Posterior cingulate gyrus (tissue), 11 donors: ENCODE measurements at regions not wholly inside any gene's neighbourhood (a gene's known extent, or its start where the extent isn't known, plus 50 kb on each side); places are given as distances from the start of the nearest gene placed in this dataset.

ENCODE experiments used
- DNase-seq, 10 donors: peaks; one replicate each; pipeline versions ENCODE4 v3.0.0 to v3.0.0-alpha.2; 2020 to 2021; ENCODE audit warnings: mixed read lengths in 3 of 10
- intact Hi-C: fragments of 100-400 bp; cut with DNase I; formaldehyde crosslinking; loops from one replicate; pipeline ENCODE4 v1.15.1; 2023

DNA sequence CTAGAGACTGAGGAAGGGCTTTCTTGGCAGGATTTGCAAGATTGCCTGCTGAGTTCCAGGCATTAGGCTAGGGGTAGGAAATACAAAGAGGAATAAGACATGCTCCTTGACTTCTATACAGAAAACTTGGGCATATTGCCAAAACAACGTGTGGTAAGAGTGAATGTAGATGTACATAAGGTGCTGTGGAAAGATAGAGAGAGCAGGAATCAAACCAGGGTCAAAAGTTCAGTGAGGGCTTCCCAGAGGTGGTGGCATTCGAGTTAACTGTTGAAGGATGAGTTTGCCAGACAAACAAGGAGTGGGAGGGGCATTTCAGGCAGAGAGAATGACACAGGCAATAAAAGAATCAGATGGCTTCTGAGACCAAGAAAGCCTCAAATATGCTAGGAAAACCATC is 187.9 kb downstream of the KDR start:
- no peak for DNase-seq
- intact Hi-C loops, result no loop called here

DNA sequence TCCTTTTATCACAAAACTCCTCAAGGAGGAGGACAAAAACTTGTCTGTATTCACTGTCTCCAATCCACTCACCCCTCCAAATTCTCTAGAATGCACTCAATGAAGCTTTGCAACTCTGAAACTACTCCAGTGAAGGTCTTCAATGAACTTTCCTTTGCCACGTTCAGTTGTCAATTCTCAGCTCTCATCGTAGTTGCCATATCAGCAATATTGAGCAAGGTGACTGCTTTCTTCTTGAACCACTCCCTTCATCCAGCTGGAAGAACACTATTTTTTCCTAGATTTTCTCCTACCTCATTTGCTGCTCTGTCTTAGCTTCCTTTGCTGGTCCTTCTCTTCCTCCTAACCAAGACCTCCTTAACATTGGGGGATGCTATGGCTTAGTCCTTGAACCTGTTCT is 191.8 kb downstream of the KDR start:
- intact Hi-C loops, result no loop called here
- DNase-seq, result no peak

DNA sequence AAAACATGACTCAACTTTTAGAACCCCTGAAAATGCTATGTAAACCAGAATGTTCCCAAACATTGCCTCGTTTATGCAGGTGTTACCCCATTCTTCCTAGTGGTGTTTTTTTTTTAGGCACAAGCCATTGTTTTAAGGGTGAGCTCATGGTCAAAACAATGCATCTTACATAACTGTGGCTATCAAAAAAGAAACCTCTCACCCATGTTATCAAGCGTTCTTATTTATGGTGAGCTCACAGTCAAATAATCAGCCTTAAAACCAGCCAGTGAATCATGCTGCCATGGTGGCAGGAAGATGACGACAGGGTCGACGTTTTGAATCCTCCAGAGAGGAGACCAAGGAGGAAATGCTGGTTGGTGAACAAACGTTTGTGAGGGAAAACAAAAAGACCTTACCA is 195.2 kb downstream of the KDR start:
- intact Hi-C loops, result no loop called here
- DNase-seq, result no peak

DNA sequence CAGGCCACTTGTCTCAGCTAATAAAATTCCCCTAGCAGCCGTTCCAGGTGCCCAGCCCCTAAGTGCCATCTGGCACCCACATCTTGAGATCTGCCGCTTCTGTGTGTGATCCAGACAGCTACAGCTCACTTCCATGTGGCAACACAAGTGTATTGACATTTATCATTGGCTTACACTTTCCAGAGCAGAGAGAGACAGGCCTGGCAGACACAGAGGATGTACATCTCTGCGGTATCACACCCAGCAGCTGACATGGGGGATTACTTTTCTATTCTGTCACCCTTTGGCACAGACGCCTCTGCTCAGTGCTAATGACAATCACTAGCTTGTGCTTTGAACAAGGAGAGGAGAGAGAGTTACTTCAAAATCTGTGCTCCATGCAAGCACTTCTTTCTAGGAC is 195.9 kb downstream of the KDR start:
- DNase-seq, result peak in 1 of 10 donors; percentile 70
- intact Hi-C loops, result no loop called here

DNA sequence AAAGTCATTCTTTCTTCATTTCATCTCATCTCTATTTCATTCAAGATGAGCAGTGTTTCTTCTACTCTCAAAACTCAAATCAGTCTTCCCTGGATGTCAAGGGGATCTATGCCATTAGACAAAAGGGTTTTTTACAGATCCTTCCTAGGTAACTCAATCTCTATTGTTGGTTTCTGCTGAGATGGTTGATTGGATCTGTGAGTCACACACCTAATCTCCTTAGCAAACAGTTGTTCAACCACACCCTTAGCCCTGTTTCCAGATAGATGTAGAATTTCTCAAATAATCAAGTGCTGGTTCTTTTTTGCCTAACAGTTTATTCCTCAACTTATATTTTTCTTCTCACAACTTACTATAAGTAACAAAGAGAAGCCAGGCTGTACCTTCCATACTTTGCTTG is 200.5 kb downstream of the KDR start:
- intact Hi-C loops, result no loop called here
- no peak for DNase-seq

DNA sequence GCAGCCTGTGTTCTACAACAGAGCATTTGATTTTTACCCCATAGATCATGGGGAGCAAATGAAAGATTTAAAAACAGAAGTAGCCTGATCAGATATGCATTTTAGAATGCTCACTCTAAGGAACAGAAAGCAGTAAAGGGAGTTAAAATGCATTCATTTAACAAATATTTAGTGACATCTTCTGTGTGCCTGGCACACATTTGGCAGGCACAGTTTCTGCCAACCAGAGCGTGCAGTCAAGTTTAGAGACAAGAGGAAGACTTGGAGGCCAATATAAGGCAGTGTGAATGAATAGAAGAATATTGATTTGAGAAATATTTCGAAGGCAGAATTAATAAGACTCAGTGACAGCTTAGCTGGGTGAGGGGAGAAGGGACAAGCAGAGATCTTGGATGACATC is 210.1 kb downstream of the KDR start:
- intact Hi-C loops, result no loop called here

DNA sequence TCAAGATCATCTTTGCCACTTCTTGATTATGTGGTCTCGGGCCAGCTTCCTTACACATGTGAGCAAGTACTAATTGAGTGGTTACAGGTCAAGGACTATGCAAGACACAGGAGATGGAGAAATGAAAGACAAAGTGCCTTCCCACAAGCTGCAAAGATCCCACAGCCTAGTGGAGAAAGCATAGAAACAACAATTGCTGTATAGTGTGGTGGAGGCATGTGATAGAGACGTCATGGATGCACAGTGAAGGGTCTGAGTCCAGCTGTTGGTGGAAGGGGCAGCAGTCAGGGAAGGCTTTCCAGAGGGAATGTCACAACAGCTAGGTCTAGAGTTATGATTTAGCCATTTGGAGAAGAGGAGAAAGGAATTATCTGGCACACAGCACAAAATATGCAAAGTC is 210.6 kb downstream of the KDR start:
- DNase-seq, result no peak
- intact Hi-C loops, result no loop called here

More for the DNA sequence above, 210.1 kb downstream of the KDR start:
- no peak for DNase-seq

DNA sequence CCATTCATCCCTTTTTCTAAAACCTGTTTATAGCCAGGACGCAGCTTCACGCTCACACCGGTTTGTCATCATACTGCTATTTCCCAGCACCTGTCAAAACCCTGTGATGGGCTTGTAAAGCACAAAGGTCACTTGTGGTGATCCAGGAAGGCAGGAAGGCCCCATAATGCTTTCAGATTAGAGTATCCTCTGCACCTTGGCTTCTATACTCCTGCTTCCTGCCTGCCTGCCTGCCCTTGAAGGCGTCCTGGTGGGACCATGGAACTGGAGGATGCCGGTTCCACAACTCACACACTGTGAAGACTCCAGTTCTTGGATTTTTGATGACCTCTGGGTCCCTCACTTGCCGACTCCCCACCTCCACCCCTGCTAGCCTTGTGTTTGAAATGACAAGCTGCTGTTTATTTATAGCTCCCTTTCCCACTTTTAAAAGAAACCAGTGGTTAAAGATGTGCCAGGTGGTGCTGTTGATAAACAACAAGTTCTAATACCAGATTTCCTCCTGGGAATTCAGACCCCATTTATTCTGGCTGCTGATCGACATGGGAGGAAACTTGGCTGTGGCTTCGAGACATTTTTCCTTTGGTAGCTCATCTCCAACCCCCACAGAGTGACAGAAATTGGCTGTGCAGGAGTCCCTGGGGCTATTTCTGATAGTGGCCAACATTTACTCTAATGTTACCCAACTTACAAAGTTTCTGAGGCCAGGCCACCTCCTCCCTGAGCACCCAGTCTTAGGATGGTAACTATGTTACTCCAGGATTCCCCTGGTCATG is 211.5 kb downstream of the KDR start:
- DNase-seq, result no peak
- intact Hi-C loops, result no loop called here

DNA sequence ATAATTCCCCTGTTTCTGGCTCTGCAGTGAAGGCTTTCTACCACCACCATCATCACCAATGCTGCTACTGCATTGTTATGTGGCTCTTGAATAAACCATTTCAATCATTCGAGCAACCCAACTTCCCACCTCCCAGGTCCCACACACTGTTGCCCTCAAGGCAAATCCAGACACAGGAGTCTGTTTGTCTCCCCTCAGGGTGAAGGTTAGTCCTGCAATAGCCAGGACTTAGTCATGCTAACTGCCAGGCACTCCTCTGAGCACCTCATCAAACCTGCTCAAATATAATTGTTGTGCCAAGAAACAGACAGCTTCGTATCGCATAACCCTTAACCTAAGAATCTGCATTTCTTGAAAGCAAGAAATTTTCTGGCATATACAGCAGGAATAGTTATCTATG is 213.2 kb downstream of the KDR start:
- DNase-seq, result no peak
- intact Hi-C loops, result no loop called here

DNA sequence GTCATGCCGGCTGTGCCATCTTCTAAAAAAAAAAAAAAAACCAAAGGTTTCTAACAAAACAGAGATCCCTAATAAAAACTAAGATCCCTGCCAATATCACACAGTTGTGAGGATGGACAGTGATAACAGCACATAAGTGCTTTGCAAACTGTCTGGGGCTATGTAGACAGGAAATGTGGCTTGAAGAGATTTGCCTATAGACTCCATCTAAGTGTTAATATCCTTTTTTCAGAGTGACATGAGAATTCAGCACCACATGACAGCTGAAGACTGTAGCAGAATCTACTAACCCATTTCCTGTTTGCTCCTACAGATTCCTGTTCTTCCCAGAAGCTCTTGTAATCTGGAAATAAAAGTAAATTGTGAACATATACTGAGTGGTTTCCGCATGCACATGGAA is 215.4 kb downstream of the KDR start:
- intact Hi-C loops, result no loop called here

DNA sequence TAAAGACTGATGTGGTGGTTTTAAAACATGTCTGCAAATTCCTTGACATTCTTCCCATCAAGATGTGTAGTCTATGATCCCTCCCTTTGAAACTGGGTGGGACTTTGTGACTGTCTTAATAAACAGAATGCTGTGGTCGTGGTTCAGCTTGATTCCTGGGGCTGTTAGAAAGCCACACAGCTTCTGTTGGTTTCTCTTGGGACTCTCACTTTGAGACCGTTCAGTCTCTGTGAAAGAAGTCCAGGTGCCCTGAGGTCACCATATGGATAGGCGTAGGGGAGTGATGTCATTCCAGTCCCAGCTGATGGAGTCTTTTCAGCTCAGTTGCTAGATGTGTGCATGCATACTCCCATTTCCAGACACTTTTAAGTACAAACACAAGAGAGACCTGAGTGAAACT is 216.6 kb downstream of the KDR start:
- intact Hi-C loops, result no loop called here
- DNase-seq, result no peak

More for the DNA sequence above, 215.4 kb downstream of the KDR start:
- no peak for DNase-seq

DNA sequence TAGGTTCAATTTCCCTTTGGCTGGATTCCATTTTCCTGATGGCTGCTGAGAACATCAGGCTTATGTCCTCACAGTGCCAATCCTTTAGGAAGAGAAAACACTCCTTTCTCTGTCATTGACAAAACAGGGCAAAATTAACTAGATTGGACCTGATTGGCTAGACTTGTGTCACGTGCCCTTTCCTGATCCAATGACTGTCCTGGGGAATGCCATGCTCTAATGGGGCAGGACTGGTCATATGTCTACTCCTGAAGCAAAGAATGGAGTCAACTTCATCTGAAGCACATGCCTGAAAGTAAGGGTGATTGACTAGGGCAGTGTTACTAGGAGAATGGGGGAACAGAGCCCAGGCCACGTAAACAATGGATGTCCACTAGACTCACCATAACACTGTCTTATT is 220.4 kb downstream of the KDR start:
- intact Hi-C loops, result no loop called here
- no peak for DNase-seq

DNA sequence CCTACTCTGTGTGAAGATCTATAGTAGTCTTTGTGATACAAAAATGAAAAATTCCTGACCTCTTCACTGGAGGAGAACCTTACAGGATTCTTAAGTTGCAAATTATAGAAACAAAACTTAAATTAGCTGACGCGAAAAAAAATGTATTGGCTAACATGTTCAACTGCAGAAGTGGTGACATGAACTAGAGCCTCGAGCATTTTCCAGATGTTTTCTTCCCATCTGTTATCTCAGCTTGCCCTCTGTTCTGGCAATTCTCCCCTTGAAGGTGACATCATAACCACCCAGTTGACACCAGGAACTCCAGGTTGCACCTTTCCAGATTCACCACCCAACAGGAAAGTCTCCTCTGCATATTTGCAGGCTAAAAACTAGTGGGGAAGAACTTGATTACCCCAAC is 222.4 kb downstream of the KDR start:
- intact Hi-C loops, result no loop called here
- no peak for DNase-seq

DNA sequence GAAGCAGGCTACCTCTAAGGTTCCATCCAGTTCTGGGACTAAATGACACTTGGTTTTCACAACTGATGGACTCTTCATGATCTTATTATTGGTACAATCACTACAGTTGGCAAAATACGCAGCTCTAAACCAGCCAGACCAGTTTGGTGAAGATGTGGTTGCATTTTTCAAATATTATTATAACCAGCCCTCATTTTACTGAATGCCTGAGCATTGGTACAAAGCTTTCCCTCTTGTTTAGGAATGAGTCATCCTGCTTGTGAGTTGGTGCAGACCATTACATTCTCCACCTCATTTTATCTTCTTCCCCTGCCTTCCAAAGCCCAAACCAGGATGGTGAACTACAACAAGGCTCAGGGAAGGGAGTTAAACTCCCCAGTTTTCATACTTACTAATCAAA is 223.1 kb downstream of the KDR start:
- no peak for DNase-seq
- intact Hi-C loops, result no loop called here

DNA sequence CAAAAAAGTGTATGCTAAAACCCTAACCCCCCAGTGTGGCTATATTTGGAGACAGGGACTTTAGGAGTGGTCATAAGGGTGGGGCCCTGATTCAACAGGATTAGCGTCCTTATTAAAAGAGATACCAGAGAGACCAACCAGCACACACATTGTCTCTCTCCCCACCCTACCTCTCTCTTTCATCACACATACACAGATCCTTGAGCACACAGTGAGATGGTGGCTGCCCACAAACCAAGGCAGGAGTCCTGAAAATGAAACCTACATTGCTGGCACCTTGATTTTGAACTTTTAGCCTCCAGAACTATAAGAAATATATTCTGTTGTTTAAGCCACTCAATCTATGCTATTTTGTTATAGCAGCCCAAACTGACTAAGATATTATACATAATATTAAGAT is 224.2 kb downstream of the KDR start:
- no peak for DNase-seq
- intact Hi-C loops, result no loop called here

DNA sequence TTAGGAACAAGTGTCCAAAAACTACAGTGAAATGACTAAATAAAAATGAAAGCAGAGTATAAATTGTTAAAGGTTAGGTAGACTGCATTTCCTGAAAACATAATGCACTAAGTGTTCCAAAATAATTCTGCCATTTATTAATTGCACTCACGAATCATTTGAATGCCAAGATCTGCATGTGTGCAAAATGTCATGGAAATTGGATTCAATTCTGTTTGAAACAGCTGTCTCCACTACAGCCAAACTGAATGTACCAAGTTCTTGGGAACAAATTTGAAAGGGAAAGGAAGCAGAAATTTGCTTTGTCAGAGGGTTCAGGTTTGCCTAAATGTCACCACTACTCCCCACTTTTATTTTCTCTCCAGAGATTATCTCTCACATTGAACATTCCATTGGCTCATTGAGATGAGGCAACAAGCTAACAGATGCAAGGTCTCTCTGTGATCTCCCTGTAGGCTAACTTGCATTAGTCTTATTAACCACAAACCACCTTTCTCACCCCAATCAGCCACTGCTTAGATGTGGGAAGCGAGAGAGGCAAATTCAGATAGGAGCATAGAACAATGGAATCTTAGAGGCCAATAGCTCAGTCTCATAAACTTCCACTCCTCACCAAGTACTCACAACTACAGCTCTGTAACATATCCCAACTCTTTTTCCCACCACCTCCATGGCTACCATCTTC is 226.6 kb downstream of the KDR start:
- no peak for DNase-seq
- intact Hi-C loops, result loop anchor here (1.0 kb wide), 1 partner anchor 22 kb away; no protein-coding TSS in a partner anchor

DNA sequence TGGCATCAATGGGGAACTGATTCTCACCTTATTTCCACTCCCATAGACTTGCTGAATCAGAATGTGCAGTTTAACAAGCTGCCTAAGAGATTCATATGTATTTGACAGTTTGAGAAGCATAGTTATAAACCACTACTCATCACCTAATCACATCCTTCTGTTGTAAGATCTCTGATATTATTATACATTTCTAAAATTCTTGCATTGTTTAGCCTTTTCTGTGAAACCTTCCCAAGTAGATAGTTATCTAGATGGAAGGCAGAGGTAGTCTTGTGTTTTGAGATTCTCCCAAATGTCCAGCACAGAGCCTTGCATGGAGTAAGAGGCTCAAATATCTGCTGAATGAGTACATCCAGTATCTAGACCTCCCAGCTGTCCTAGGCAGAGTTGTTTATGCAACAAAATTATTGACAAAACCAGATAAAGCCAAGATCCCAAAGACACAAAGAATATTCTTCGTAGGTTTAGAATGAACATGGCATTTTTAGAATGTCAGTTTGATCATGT is 227.3 kb downstream of the KDR start:
- DNase-seq, result no peak
- intact Hi-C loops, result loop anchor here (1.0 kb wide), 1 partner anchor 22 kb away; no protein-coding TSS in a partner anchor

DNA sequence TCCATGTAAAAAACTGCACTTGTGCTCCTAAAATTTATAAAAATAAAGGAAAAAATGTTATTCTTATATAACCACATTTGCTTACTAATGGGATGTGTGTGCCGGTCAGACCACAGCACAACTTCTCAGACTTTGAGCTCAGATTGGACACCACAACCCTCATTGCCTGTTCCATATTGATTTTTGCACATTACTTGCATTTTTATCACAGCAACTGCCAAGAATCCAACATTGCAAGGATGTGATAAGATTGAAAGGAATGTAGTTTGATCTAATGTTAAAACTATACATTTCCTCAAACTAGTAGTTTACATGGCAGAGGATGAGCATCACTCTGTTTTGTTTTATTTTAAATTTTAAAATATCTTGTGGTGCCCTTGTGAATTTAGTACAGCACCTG is 227.8 kb downstream of the KDR start:
- DNase-seq, result no peak
- intact Hi-C loops, result no loop called here

DNA sequence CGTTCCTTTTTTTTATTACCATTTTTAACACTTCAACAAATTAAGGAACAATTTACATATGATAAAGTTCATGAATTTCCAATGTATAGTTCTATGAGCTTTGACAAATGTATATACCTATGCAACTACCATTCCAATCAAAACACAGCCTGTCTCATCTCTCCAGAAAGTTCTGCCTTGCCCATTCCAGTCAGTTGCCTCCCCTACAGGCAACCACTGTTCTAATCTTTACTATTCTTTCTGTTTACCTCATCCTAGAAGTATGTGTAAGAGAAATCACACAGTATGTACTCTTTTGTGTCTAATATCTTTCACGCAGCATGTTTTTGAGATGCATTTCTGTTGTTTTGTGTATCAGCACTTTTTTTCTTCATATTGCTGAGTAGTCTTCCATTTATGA is 224.9 kb downstream of the KIT start:
- intact Hi-C loops, result no loop called here
- no peak for DNase-seq

DNA sequence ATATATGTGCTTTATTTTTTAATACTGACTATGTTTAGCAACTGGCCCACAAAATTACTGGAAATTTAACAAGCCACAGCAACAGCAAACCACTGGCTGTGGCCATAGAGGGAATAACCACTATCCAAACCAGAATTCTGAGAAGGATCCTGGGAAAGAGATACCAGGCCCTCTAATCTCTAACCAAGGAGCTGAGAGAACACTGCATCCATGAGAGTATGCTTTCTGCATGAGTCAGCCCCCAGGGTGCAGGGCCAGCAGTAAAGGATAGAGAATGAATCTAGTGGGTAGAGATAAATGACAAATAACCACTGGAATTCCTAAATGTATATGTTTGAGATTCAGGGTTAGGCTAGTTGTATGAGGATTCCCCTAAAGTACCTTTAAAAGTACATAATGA is 221.8 kb downstream of the KIT start:
- no peak for DNase-seq
- intact Hi-C loops, result no loop called here

DNA sequence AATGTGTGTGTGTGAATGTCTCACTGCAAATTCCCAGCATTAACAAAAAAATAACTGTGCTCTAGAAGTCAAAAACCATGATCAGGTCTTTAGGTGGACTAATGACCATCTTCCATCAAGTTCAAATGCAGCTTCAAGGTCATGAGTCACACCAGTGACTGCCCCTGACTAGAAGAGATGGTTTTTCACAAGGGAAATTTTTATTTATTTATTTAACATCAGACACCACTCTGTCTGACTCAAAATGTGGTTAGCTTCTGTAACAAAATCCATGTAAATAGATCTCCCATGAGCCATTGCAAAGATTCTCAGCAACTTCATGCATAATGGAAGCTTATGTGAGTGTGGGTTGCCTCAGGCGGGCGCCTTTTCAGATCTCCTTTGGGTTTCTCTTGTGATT is 219.2 kb downstream of the KIT start:
- intact Hi-C loops, result no loop called here

DNA sequence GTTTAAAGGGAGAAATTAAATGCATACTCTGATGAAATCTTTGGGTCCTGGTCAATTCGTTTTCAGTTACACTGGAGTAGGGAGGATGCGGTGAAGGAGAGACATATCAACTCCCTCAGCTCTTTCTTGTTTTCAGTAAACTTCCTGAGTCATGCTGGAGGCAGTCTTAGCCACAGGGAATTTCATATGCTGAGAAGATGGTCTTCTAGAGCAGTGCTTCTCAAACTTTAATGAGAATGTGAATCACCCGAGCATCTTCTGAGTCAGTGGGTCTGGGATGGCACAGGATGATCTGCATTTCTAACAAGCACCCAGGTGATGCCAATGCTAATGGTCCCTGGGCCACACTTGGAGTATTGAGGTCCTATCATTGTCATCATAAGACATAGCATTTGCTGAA is 214.5 kb downstream of the KIT start:
- intact Hi-C loops, result no loop called here
- DNase-seq, result no peak

More for the DNA sequence above, 219.2 kb downstream of the KIT start:
- no peak for DNase-seq
